Mucosa of stomach (tissue), 1 donor: ENCODE measurements at regions not wholly inside any gene's neighbourhood (a gene's known extent, or its start where the extent isn't known, plus 50 kb on each side); places are given as distances from the start of the nearest gene placed in this dataset.

ENCODE experiments used
- H3K27me3 ChIP-seq: one replicate; pipeline ENCODE4 v1.7.0; 2013; ENCODE audit warnings: mild to moderate bottlenecking, low read length; ENCODE audit not compliant: control insufficient read depth, insufficient read depth
- H3K36me3 ChIP-seq: one replicate; pipeline ENCODE4 v1.7.0; 2013; ENCODE audit warnings: low read length; ENCODE audit not compliant: control insufficient read depth, insufficient read depth
- H3K4me1 ChIP-seq: one replicate; pipeline ENCODE4 v1.7.0; 2013; ENCODE audit warnings: mild to moderate bottlenecking, low read length; ENCODE audit not compliant: control insufficient read depth, insufficient read depth
- H3K4me3 ChIP-seq: one replicate; pipeline ENCODE4 v1.7.0; 2013; ENCODE audit warnings: low read length
- H3K9ac ChIP-seq: one replicate; pipeline ENCODE4 v1.7.0; 2013; ENCODE audit warnings: mild to moderate bottlenecking, low read length, moderate library complexity
- H3K9me3 ChIP-seq: one replicate; pipeline ENCODE4 v1.7.0; 2013; ENCODE audit warnings: mild to moderate bottlenecking, low read length, moderate library complexity; ENCODE audit not compliant: control insufficient read depth
- donor health status: Pancreatic carcinoma.

DNA sequence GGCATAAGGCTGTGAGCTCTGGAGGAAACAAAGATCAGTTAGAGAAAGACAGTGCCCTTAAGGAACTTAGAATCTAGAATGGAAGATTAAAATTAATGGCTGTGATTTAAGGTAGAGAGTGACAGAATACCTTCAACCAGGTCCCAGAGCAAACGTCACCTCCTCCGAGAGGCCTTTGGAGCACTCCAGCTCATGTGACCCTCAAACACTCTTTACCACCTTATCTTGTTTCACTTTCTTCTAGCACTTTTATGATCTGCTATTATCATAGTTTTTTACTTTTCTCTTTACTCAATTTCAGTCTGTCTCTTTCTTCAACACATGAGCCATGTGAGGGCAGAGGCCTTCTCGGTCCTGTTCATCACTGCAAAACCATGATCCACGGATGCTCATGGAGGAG, 187.0 kb downstream of the SMIM20 start:
- H3K36me3 ChIP-seq, result no peaks in the 10 kb centered on the region
- no peaks in the 10 kb centered on the region for H3K9me3 ChIP-seq
- no peaks in the 10 kb centered on the region for H3K27me3 ChIP-seq
- peaks cover 4% of the 10 kb centered on the region for H3K4me1 ChIP-seq
- no peak overlapping the region for H3K9ac ChIP-seq
- H3K4me3 ChIP-seq, result no peak overlapping the region

DNA sequence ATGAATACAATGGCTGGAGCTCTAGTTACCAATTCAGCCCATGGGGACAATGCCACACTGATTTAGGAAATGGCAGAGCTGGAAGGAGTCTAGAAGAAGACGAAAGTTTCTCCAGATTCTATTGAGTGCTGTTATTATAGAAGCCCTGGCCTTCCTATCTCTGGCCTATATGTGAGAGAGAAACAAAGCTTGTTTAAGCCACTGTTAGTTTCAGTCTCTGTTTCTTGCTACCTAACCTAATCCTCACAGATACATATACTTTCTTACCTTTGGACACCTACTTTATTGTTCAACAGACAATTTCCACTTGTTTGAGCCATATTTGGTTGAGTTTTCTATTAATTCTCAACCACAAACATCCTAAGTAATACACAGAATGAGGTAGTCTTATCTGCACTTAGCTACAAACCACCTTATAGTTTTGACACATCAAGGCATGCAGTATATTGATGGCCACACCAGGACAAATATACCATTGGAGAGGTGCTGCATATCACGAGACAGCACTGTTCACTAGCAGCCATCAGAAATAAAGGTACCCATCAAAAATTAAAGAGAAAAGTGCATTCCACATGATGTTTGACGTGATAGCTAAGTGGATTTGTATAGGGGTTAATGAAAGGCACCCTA, 190.2 kb downstream of the SMIM20 start:
- Histone ChIP-seq H3K9ac (no peak overlapping the region), H3K36me3 (no peaks in the 10 kb centered on the region), H3K4me3 (no peak overlapping the region), H3K27me3 (no peaks in the 10 kb centered on the region), H3K9me3 (no peaks in the 10 kb centered on the region), H3K4me1 (peaks cover 7% of the 10 kb centered on the region)

DNA sequence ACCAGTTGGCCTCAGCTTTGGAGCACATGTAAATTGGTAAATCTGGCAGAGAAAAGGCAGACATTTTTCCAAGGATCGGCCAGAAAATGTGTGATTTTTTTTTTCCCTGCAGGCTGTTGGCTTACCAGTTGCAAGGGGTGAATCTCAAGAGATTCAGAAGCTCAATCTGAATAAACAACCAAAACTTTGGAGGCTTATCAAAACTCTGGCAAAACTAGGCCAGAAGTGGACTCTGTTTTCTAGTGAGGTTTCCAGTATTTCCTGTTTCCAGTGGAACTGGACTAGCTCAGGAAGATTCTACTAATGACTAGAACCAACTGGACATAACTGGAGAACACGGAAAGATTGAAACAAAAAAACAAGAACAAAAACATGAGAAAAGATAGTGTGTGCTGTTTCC, 191.3 kb downstream of the SMIM20 start:
- Histone ChIP-seq H3K4me3 (no peak overlapping the region), H3K27me3 (no peaks in the 10 kb centered on the region), H3K4me1 (peaks cover 7% of the 10 kb centered on the region), H3K9me3 (no peaks in the 10 kb centered on the region), H3K36me3 (no peaks in the 10 kb centered on the region), H3K9ac (no peak overlapping the region)

DNA sequence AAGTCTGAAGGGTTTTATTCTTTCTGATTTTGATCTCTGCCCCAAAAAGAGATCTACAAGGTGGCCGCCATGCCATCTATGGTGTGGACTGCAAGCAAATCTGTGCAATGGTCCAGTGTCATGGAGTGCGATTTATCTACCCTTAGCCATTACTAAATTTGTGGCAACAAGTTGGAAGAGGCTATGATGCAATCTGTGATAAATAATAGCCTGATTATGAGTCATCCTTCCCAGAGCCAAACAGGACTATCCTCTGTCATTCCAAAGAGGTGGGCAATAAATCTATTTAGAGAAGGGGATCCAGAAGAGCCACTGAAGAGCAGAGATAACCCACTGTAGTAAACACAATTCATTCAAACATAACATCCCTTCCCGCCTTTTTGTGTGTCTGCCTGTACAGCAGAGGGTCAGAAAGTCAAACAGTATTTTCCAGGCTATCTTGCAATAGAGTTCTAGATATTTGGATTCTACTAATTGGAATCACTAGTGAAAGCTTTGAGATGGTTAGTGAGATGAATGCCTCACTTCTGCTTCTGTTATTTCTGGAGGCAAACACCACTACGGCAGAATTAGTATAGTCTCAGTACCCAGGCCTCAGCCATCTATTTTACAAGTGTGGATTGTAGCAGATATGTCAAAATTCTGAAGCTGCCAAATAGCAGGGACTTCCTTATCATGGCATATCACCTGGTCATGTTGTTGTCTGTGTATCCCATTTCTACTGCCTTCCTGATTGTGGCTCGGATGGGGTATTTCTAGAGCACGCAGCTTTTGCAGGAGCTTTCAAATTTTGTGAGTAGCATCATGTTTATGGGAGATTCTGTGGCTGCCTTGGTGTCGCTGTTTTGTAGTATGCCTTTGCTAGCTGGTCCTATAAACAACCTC, 192.0 kb downstream of the SMIM20 start:
- Histone ChIP-seq H3K4me3 (no peak overlapping the region), H3K36me3 (no peaks in the 10 kb centered on the region), H3K9me3 (no peaks in the 10 kb centered on the region), H3K4me1 (peaks cover 7% of the 10 kb centered on the region), H3K27me3 (no peaks in the 10 kb centered on the region), H3K9ac (no peak overlapping the region)

DNA sequence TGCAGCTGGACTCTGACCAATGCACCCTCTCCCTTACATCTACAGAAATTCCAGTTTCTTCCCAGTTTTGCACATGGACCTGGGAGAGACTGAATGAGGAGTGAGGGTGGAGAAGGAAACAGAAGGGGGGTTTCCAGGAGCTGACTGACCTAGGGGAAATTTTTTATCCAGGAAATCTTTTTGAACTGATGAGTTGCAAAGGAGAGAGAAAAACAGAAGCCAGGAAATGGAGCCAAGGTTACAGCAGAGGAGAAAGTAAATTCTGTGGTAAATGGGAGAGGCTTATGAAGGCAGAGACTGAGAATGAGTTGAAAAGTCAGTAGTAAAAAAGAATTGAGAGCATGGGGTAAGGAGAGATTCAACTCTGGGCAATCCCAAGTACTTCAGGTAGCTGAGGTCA, 192.8 kb downstream of the SMIM20 start:
- Histone ChIP-seq H3K27me3 (no peaks in the 10 kb centered on the region), H3K9me3 (no peaks in the 10 kb centered on the region), H3K4me3 (no peak overlapping the region), H3K9ac (no peak overlapping the region), H3K4me1 (peaks cover 7% of the 10 kb centered on the region), H3K36me3 (no peaks in the 10 kb centered on the region)

DNA sequence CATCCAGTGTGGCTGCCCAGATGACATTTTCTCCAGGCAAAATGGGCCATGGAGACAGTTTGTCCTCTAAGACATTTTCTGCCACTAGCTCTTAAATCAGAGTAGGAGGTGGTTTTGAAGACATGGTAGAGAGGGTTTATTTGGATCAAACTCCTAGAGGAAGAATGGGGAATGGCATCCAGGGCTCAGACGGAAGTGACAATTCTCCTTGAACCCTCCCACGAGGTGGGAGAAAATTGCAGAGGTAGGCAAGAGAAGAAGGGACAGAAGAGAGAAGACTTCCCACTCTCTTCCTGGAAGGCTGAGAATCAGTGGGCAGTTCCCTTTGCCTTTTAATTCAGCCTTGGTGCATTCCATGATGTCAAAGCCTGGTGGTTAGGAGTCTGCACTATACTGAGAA, 194.0 kb downstream of the SMIM20 start:
- Histone ChIP-seq H3K36me3 (no peaks in the 10 kb centered on the region), H3K4me1 (peaks cover 7% of the 10 kb centered on the region), H3K9me3 (no peaks in the 10 kb centered on the region), H3K4me3 (no peak overlapping the region), H3K9ac (no peak overlapping the region), H3K27me3 (no peaks in the 10 kb centered on the region)

DNA sequence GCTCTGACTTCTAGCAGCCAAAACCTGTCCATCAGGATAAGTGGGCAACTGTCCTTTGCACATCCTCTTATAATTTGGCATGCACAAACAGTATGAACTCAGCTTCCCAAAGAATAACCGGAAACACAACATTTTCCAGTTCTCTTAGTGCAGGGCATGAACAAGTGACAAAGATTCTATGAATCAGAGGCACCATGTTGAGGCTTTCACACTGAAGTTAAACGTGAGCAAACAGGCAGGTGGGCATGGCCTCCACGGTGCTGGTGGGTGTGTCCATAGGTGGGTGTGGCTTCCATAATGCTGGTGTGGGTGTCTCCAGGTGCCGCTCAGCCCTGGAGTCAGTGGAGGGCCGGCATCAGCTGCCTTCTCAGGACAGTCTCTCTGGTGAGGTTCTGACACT, 196.5 kb downstream of the SMIM20 start:
- Histone ChIP-seq H3K9me3 (peaks cover 7% of the 10 kb centered on the region), H3K27me3 (no peaks in the 10 kb centered on the region), H3K4me1 (peaks cover 7% of the 10 kb centered on the region), H3K36me3 (no peaks in the 10 kb centered on the region), H3K9ac (no peak overlapping the region), H3K4me3 (no peak overlapping the region)

DNA sequence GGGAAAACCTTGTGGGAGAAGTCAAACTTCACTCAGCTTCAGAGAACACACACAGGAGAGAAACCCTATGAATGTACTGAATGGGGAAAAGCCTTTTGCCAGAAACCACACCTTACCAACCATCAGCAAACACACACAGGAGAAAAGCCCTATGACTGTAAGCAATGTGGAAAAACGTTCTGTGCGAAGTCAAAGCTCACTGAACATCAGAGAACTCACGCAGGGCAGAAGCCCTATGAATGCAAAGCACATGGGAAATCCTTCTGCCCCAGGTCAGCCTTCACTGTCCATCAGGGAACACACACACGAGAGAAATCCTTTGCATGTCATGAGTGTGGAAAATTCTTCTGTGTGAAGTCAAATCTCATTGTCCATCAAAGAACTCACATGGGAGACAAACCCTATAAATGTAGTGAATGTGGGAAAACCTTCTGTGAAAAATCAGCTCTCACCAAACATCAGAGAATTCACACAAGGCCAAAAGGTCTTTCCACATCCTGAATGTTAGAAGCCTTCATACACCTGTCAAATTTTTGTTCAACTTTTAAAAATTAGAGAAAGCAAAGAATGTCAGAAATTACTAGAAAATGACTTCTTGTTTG, 199.4 kb downstream of the SMIM20 start:
- Histone ChIP-seq H3K36me3 (no peaks in the 10 kb centered on the region), H3K9ac (no peak overlapping the region), H3K9me3 (peaks cover 7% of the 10 kb centered on the region), H3K4me1 (no peaks in the 10 kb centered on the region), H3K4me3 (no peak overlapping the region), H3K27me3 (no peaks in the 10 kb centered on the region)

DNA sequence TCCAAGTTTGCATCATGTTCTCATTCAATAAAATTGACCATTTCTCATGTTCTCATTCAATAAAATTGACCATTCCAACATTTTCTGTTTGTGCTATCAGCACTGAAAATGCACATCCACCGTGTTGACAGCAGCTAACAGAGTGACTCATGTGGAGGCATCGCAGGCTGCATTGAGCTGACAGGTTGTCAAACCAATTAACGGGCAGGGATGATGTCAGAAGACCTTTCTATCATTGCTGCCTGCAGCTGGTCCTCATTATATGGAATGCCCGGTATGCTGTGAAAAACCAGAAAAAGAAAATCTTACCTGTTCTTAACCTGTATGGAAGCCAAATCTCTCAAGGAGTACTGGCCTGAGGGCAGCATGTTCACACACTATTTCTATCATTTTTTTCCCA, 202.0 kb downstream of the SMIM20 start:
- H3K4me3 ChIP-seq, result no peak overlapping the region
- H3K4me1 ChIP-seq, result peaks cover 12% of the 10 kb centered on the region
- no peaks in the 10 kb centered on the region for H3K36me3 ChIP-seq
- H3K27me3 ChIP-seq, result no peaks in the 10 kb centered on the region
- H3K9me3 ChIP-seq, result peaks cover 7% of the 10 kb centered on the region
- no peak overlapping the region for H3K9ac ChIP-seq

DNA sequence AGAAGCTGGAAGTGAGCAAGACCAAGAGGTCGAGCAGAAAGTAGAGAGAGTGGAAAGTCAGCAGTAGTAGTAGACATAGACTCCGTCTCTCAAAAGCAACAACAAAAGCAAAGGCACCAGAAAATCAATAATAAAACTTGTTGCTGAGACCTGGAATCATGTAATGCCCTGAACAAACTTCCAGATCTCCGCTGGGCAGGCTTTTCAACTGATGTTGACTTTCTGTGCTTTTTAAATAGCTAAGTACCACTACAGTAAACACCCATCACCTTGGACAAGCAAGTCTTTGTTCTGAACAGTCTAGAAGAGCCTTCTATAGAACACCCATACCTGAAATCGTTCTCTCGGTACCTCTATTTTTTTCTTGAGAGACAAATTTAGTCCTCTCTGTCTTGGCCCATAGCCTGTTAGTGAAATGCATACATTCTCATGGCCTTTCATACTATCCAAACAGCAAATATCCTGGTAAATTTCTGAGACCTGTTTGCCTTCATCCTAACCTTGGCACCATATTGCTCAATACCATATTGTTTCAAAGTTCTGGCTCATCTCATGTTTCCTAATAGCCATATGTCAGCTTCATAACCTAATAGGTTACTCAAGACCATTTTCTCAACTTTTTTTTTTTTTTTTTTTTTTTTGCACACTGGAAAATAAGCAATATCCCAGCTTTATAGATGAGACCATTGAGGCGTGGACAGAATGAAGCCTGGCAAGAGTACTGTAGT, 200.6 kb upstream of the RBPJ start:
- no peaks in the 10 kb centered on the region for H3K36me3 ChIP-seq
- H3K4me1 ChIP-seq, result peaks cover 16% of the 10 kb centered on the region
- no peak overlapping the region for H3K4me3 ChIP-seq

DNA sequence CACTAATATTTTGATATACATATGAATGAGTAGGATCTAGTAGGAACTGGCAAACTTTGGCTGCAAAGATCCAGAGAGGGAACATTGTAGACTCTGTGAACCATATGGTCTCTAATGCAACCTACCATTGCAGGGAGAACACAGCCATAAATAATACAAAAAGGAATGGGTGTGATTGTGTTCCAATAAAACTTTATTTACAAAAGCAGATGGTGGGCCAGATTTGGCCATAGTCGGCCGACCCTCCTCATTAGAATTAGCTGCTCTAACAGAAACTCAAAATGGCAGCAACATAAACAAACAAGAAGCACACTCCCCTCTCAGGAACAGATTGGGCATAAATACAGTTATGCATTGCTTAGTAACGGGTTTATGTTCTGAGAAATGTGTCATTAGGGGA, 198.1 kb upstream of the RBPJ start:
- no peaks in the 10 kb centered on the region for H3K27me3 ChIP-seq
- H3K4me3 ChIP-seq, result no peak overlapping the region
- H3K4me1 ChIP-seq, result peaks cover 16% of the 10 kb centered on the region
- no peaks in the 10 kb centered on the region for H3K36me3 ChIP-seq
- no peaks in the 10 kb centered on the region for H3K9me3 ChIP-seq
- H3K9ac ChIP-seq, result no peak overlapping the region

More for the DNA sequence above, 200.6 kb upstream of the RBPJ start:
- Histone ChIP-seq H3K9me3 (no peaks in the 10 kb centered on the region), H3K9ac (no peak overlapping the region), H3K27me3 (no peaks in the 10 kb centered on the region)
